ENCODE measurements at regions not wholly inside any gene's neighbourhood (a gene's known extent, or its start where the extent isn't known, plus 50 kb on each side); places are given as distances from the start of the nearest gene placed in this dataset.

- TF ChIP-seq TCF12 (IDR thresholded peaks at IDR 0.05; ENCODE audit: low read depth): no peak
Measured at GRCh38 chr9:82108941-82109340, 120.4 kb downstream of the SPATA31D1 start.

DNA sequence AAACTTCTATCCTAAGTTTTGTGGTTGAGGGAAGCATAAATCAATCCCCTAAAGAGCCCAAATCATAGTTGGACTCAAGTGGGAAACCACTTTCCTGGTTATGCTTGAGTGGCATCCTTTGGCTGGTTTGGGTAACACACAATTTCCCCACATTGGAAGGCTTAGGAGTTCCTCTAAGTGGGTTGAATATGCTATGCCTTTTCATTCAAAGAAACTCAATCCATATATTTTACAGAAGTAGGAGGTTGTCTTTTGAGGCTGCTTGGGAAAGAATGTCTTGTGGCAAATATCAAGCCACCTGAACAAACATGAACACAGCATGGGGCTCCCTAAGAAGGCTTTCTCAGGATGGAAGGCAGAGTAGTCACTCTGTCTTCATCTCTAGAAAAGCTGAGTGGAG, 121.1 kb downstream of the SPATA31D1 start:
- TF ChIP-seq TCF12 (IDR thresholded peaks at IDR 0.05; ENCODE audit: low read depth) (no peak), RAD21 (IDR thresholded peaks at IDR 0.05; ENCODE audit: low read depth) (no peak), EGR1 (IDR thresholded peaks at IDR 0.05) (no peak), TEAD4 (IDR thresholded peaks at IDR 0.05) (no peak), TAF1 (IDR thresholded peaks at IDR 0.05; ENCODE audit: low read depth) (no peak), CREB1 (IDR thresholded peaks at IDR 0.05; ENCODE audit: low read depth) (no peak), NFIC (IDR thresholded peaks at IDR 0.05) (no peak), FOXM1 (IDR thresholded peaks at IDR 0.05; ENCODE audit: borderline replicate concordance, low read depth) (no peak), YY1 (IDR thresholded peaks at IDR 0.05; ENCODE audit: low read depth) (no peak), CEBPB (IDR thresholded peaks at IDR 0.05) (no peak), EP300 (IDR thresholded peaks at IDR 0.05; ENCODE audit: borderline replicate concordance) (no peak), ZBTB7A (IDR thresholded peaks at IDR 0.05; ENCODE audit: low read depth) (no peak)
- TF ChIP-seq, protein P1, sequence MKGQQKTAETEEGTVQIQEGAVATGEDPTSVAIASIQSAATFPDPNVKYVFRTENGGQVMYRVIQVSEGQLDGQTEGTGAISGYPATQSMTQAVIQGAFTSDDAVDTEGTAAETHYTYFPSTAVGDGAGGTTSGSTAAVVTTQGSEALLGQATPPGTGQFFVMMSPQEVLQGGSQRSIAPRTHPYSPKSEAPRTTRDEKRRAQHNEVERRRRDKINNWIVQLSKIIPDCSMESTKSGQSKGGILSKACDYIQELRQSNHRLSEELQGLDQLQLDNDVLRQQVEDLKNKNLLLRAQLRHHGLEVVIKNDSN (IDR thresholded peaks at IDR 0.05): no peak
- TF ChIP-seq, protein P2, sequence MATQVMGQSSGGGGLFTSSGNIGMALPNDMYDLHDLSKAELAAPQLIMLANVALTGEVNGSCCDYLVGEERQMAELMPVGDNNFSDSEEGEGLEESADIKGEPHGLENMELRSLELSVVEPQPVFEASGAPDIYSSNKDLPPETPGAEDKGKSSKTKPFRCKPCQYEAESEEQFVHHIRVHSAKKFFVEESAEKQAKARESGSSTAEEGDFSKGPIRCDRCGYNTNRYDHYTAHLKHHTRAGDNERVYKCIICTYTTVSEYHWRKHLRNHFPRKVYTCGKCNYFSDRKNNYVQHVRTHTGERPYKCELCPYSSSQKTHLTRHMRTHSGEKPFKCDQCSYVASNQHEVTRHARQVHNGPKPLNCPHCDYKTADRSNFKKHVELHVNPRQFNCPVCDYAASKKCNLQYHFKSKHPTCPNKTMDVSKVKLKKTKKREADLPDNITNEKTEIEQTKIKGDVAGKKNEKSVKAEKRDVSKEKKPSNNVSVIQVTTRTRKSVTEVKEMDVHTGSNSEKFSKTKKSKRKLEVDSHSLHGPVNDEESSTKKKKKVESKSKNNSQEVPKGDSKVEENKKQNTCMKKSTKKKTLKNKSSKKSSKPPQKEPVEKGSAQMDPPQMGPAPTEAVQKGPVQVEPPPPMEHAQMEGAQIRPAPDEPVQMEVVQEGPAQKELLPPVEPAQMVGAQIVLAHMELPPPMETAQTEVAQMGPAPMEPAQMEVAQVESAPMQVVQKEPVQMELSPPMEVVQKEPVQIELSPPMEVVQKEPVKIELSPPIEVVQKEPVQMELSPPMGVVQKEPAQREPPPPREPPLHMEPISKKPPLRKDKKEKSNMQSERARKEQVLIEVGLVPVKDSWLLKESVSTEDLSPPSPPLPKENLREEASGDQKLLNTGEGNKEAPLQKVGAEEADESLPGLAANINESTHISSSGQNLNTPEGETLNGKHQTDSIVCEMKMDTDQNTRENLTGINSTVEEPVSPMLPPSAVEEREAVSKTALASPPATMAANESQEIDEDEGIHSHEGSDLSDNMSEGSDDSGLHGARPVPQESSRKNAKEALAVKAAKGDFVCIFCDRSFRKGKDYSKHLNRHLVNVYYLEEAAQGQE (IDR thresholded peaks at IDR 0.05; ENCODE audit: low read depth): no peak
- TF ChIP-seq, protein P3, sequence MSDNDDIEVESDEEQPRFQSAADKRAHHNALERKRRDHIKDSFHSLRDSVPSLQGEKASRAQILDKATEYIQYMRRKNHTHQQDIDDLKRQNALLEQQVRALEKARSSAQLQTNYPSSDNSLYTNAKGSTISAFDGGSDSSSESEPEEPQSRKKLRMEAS (IDR thresholded peaks at IDR 0.05): no peak

- no peak for TF ChIP-seq TEAD4 (IDR thresholded peaks at IDR 0.05)
- no peak for TF ChIP-seq EGR1 (IDR thresholded peaks at IDR 0.05)
- no peak for TF ChIP-seq NFIC (IDR thresholded peaks at IDR 0.05)
- TF ChIP-seq, protein P1 (IDR thresholded peaks at IDR 0.05): no peak
- TF ChIP-seq, protein P3 (IDR thresholded peaks at IDR 0.05): no peak
- TF ChIP-seq, protein P2 (IDR thresholded peaks at IDR 0.05; ENCODE audit: low read depth): no peak
- TF ChIP-seq RAD21 (IDR thresholded peaks at IDR 0.05; ENCODE audit: low read depth): no peak
- no peak for TF ChIP-seq TCF12 (IDR thresholded peaks at IDR 0.05; ENCODE audit: low read depth)
- TF ChIP-seq TAF1 (IDR thresholded peaks at IDR 0.05; ENCODE audit: low read depth): no peak
- no peak for TF ChIP-seq FOXM1 (IDR thresholded peaks at IDR 0.05; ENCODE audit: borderline replicate concordance, low read depth)
Measured at GRCh38 chr9:82110881-82111280, 122.3 kb downstream of the SPATA31D1 start.

- TF ChIP-seq, protein P1 (IDR thresholded peaks at IDR 0.05): no peak
- no peak for TF ChIP-seq YY1 (IDR thresholded peaks at IDR 0.05; ENCODE audit: low read depth)
- no peak for TF ChIP-seq RAD21 (IDR thresholded peaks at IDR 0.05; ENCODE audit: low read depth)
- no peak for TF ChIP-seq NFIC (IDR thresholded peaks at IDR 0.05)
- no peak for TF ChIP-seq EGR1 (IDR thresholded peaks at IDR 0.05)
- no peak for TF ChIP-seq TEAD4 (IDR thresholded peaks at IDR 0.05)
- no peak for TF ChIP-seq CREB1 (IDR thresholded peaks at IDR 0.05; ENCODE audit: low read depth)
- TF ChIP-seq TAF1 (IDR thresholded peaks at IDR 0.05; ENCODE audit: low read depth): no peak
- TF ChIP-seq, protein P2 (IDR thresholded peaks at IDR 0.05; ENCODE audit: low read depth): no peak
- TF ChIP-seq TCF12 (IDR thresholded peaks at IDR 0.05; ENCODE audit: low read depth): no peak
- TF ChIP-seq EP300 (IDR thresholded peaks at IDR 0.05; ENCODE audit: borderline replicate concordance): no peak
- no peak for TF ChIP-seq ZBTB7A (IDR thresholded peaks at IDR 0.05; ENCODE audit: low read depth)
- no peak for TF ChIP-seq FOXM1 (IDR thresholded peaks at IDR 0.05; ENCODE audit: borderline replicate concordance, low read depth)
- no peak for TF ChIP-seq CEBPB (IDR thresholded peaks at IDR 0.05)
- TF ChIP-seq, protein P3 (IDR thresholded peaks at IDR 0.05): no peak
Measured at GRCh38 chr9:82115331-82115730, 126.8 kb downstream of the SPATA31D1 start.

All from Ishikawa (cell line).